Neutrophil (primary cell): ENCODE measurements at regions not wholly inside any gene's neighbourhood (a gene's known extent, or its start where the extent isn't known, plus 50 kb on each side); places are given as distances from the start of the nearest gene placed in this dataset.

Experiments
- H3K27ac ChIP-seq: fragments of 200-600 bp; sonication (generic); 2 replicates; pipeline ENCODE4 v1.5.1; 2016; ENCODE audit warnings: mild to moderate bottlenecking, moderate library complexity
- H3K27me3 ChIP-seq: fragments of 200-600 bp; sonication (generic); 2 replicates; pipeline ENCODE4 v1.6.0; 2016; ENCODE audit warnings: mild to moderate bottlenecking
- H3K36me3 ChIP-seq: fragments of 200-600 bp; sonication (generic); 2 replicates; pipeline ENCODE4 v1.5.1; 2017
- H3K4me1 ChIP-seq, 2 experiments: fragments of 200-600 bp in 1 of 2; sonication (generic) in 1 of 2; 1 replicate in 1 of 2; 2 replicates in 1 of 2; pipeline versions ENCODE4 v1.5.1 to v1.6.1; 2013 to 2016; ENCODE audit warnings: low read depth in 1 of 2, low read length in 1 of 2, mild to moderate bottlenecking in 1 of 2, moderate library complexity in 1 of 2; ENCODE audit not compliant: control insufficient read depth in 1 of 2, insufficient read depth in 1 of 2
- H3K4me3 ChIP-seq, 2 experiments: fragments of 200-600 bp in 1 of 2; sonication (generic) in 1 of 2; 1 replicate in 1 of 2; 2 replicates in 1 of 2; pipeline ENCODE4 v1.5.1; 2013 to 2016; ENCODE audit warnings: low read depth in 1 of 2, low read length in 1 of 2, mild to moderate bottlenecking in 1 of 2, moderate library complexity in 1 of 2
- H3K9me3 ChIP-seq: fragments of 200-600 bp; sonication (generic); 2 replicates; pipeline ENCODE4 v1.5.1; 2016
- TF ChIP-seq, protein P1 (sequence below): fragments of 200-600 bp; sonication (generic); IDR thresholded peaks from 2 replicates; pipeline ENCODE4 v1.5.1; 2016; ENCODE audit warnings: antibody characterized with exemption

DNA sequence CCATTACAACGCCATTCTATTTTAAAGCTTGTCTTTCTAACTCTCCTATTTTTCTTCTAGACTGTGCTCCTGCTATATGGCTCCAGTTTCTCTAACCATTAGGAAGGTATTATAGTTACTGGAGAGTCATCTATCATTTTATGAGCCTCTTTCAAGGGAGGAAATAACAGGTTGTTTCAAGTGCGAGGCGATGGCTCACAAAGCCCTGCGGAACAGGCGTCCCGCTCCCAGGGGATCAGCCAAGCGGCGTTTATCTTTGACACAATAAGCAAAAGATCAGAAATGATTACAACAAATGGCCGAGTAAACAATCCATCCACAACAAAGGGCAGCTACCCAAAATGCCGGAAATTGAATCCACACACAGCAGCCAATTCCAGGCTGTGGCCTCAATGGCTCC, 249.5 kb upstream of the POU3F1 start:
- H3K4me3 ChIP-seq = no peak overlapping the region
- peaks cover 3% of the 10 kb centered on the region for H3K36me3 ChIP-seq
- H3K27ac ChIP-seq = no peak overlapping the region
- peaks cover 52% of the 10 kb centered on the region for H3K27me3 ChIP-seq
- TF ChIP-seq, protein P1, sequence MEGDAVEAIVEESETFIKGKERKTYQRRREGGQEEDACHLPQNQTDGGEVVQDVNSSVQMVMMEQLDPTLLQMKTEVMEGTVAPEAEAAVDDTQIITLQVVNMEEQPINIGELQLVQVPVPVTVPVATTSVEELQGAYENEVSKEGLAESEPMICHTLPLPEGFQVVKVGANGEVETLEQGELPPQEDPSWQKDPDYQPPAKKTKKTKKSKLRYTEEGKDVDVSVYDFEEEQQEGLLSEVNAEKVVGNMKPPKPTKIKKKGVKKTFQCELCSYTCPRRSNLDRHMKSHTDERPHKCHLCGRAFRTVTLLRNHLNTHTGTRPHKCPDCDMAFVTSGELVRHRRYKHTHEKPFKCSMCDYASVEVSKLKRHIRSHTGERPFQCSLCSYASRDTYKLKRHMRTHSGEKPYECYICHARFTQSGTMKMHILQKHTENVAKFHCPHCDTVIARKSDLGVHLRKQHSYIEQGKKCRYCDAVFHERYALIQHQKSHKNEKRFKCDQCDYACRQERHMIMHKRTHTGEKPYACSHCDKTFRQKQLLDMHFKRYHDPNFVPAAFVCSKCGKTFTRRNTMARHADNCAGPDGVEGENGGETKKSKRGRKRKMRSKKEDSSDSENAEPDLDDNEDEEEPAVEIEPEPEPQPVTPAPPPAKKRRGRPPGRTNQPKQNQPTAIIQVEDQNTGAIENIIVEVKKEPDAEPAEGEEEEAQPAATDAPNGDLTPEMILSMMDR = no peak
- H3K4me1 ChIP-seq = no peaks in the 10 kb centered on the region
- no peaks in the 10 kb centered on the region for H3K9me3 ChIP-seq

DNA sequence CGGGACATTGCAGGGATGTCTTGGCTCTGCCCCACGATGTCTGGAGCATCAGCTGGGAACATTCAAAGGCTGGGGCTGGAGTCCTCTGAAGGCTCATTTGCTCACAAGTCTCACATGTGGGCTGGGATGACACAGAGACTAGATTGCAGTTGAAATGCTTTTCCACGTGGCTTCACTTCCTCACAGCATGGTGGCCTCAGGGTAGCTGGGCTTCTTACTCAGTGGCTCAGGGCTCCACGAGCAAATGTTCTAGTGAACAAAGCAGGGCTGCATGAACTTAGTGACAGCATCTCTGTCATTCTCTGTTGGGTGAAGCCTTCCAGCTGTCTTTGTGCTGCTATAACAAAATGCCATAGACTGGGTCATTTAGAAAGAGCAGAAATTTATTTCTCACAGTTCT, 247.0 kb upstream of the POU3F1 start:
- Histone ChIP-seq H3K9me3 (no peaks in the 10 kb centered on the region), H3K36me3 (no peaks in the 10 kb centered on the region), H3K27me3 (peaks cover 76% of the 10 kb centered on the region), H3K27ac (no peak overlapping the region), H3K4me3 (no peak overlapping the region), H3K4me1 (no peaks in the 10 kb centered on the region)
- TF ChIP-seq, protein P1 = no peak

DNA sequence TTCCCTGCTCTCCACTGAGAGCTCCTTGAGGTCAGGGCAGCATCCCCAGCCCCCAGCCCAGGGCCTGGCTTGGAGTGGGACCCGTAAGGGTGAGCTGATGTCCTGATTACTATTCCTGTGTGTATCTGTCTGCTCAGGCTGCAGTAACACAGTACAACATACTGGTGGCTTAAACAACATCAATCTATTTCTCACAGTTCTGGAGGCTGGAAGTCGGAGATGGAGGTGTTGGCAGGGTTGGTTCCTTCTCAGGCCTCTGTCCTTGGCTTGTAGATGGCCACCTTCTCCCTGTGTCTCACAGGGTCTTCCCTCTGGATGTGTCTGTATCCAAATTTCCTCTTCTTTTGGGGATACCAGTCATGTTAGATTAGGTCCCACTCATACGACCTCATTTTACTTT, 246.4 kb upstream of the POU3F1 start:
- Histone ChIP-seq H3K4me3 (no peak overlapping the region), H3K36me3 (no peaks in the 10 kb centered on the region), H3K27me3 (peaks cover 80% of the 10 kb centered on the region), H3K27ac (no peak overlapping the region), H3K4me1 (no peaks in the 10 kb centered on the region), H3K9me3 (no peaks in the 10 kb centered on the region)
- TF ChIP-seq, protein P1 = no peak

DNA sequence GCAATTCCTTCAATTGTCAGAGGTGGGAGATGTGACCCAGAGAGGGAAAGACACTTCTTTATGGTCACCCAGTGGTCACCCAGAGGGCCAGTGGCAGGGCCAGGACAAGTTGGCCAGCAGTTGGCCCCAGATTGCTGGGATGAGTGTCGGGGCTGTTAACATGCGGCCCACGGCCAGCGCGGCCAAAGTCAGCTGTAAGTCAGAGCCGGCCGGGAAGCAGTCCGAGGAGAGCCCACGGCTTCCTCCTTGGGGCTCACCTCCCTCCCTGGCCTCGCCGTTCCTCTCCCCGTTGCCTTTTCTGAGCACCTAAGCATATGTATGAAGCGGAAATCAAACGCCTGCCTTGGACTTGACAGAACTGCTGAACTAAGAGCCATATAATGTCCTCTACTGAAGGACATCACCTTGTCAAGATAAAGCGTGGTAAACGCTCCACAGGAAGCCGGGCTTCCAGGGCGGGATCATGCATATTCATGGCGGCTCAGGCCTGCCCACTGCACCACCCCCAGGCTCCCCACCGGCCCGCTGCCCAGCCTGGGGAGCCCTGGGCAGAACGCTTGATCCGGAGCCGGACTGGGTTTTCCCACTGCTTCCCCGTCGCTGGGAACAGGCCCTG, 245.4 kb upstream of the POU3F1 start:
- Histone ChIP-seq H3K27me3 (peaks cover 89% of the 10 kb centered on the region), H3K4me3 (no peak overlapping the region), H3K27ac (no peak overlapping the region), H3K4me1 (no peaks in the 10 kb centered on the region), H3K9me3 (no peaks in the 10 kb centered on the region), H3K36me3 (no peaks in the 10 kb centered on the region)
- TF ChIP-seq, protein P1 = no peak

DNA sequence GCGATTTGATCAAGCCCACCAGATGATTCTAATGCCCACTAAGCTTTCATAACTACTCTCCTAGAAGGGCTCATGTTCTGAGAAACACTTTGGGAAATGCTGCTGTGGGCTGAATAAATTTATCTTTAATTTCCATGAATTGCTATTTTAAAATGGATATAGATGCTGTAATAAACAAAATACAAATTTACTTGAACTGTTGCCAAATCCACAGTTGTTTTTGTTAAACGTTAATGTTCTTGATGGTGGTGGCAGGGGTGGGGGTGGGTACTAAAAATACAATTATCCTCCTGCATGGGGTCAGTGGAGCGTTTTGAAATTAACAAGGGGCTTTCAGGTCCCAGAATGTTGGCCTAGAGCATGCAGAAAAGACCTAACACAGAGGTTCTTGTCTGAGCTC, 244.7 kb upstream of the POU3F1 start:
- Histone ChIP-seq H3K36me3 (no peaks in the 10 kb centered on the region), H3K4me1 (no peaks in the 10 kb centered on the region), H3K27me3 (peaks cover 96% of the 10 kb centered on the region), H3K4me3 (no peak overlapping the region), H3K9me3 (no peaks in the 10 kb centered on the region), H3K27ac (no peak overlapping the region)
- TF ChIP-seq, protein P1 = no peak

DNA sequence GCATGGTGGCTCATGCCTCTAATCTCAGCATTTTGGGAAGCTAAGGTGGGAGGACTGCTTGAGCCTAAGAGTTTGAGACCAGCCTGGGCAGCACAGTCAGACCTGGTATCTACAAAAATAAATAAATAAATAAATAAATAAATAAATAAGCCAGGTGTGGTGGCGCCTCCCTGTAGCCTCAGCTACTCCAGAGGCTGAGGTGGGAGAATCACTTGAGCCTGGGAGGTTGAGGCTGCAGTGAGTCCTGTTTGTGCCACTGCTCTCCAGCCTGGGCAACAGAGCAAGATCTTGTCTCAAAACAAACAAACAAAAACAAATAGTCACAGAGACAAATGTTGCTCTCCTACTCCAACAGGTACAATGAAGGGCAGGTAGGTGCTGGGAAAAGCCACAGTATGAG, 242.4 kb upstream of the POU3F1 start:
- H3K4me1 ChIP-seq = no peaks in the 10 kb centered on the region
- H3K9me3 ChIP-seq = no peaks in the 10 kb centered on the region
- H3K4me3 ChIP-seq = no peak overlapping the region
- TF ChIP-seq, protein P1 = no peak
- H3K36me3 ChIP-seq = no peaks in the 10 kb centered on the region
- H3K27ac ChIP-seq = no peak overlapping the region
- H3K27me3 ChIP-seq = peaks cover 95% of the 10 kb centered on the region
